H1 (cell line): ENCODE measurements at regions not wholly inside any gene's neighbourhood (a gene's known extent, or its start where the extent isn't known, plus 50 kb on each side); places are given as distances from the start of the nearest gene placed in this dataset.

Experiments used
- ATF2 ChIP-seq: IDR thresholded peaks from 2 replicates; pipeline ENCODE4 v1.6.1; 2012; ENCODE audit warnings: low read length, inconsistent platforms
- CTCF ChIP-seq, 3 experiments: IDR thresholded peaks; 1 replicate in 2 of 3; 2 replicates in 1 of 3; pipeline versions ENCODE4 v1.5.1 to v1.6.1; 2011; ENCODE audit warnings: low read length in 3 of 3, mild to moderate bottlenecking in 3 of 3, inconsistent platforms in 2 of 3, low read depth in 1 of 3, moderate library complexity in 1 of 3; ENCODE audit not compliant: insufficient read depth in 1 of 3; ENCODE audit errors: control extremely low read depth in 1 of 3
- GABPA ChIP-seq: IDR thresholded peaks from 2 replicates; pipeline ENCODE4 v1.6.1; 2011; ENCODE audit warnings: mild to moderate bottlenecking, low read length, moderate library complexity, borderline replicate concordance; ENCODE audit not compliant: insufficient read depth
- ZNF274 ChIP-seq: IDR thresholded peaks from 2 replicates; pipeline ENCODE4 v1.7.0; 2012; ENCODE audit warnings: low read length, borderline replicate concordance; ENCODE audit errors: extremely low read depth

- TF ChIP-seq ZNF274: no peak
- TF ChIP-seq CTCF (IDR thresholded peaks at IDR 0.05; ENCODE audit: control extremely low read depth in 1 of 3, insufficient read depth in 1 of 3, low read depth in 1 of 3, low read length in 3 of 3): no peak
- no peak for TF ChIP-seq GABPA
- no peak for TF ChIP-seq ATF2
Observed at GRCh38 chr21:38032082-38032801, 116.0 kb upstream of the KCNJ6 start (continued).
